Thyroid gland (tissue), 4 donors: ENCODE measurements at regions not wholly inside any gene's neighbourhood (a gene's known extent, or its start where the extent isn't known, plus 50 kb on each side); places are given as distances from the start of the nearest gene placed in this dataset.

Source experiments
- POLR2A ChIP-seq, 2 donors: fragments of 450-650 bp; IDR thresholded peaks; one replicate each; pipeline ENCODE4 v1.6.1; 2017; ENCODE audit warnings: antibody characterized with exemption in 2 of 2, mild to moderate bottlenecking in 2 of 2, moderate library complexity in 1 of 2
- TF ChIP-seq, protein P1 (sequence below), 6 experiments: fragments of 200-600 bp in 3 of 6; fragments of 450-650 bp in 3 of 6; sonication (generic) in 3 of 6; IDR thresholded peaks; one replicate each; pipeline ENCODE4 v1.5.1; 2016 to 2019; ENCODE audit warnings: antibody characterized with exemption in 6 of 6, mild to moderate bottlenecking in 2 of 6, inconsistent platforms in 1 of 6, moderate library complexity in 1 of 6

DNA sequence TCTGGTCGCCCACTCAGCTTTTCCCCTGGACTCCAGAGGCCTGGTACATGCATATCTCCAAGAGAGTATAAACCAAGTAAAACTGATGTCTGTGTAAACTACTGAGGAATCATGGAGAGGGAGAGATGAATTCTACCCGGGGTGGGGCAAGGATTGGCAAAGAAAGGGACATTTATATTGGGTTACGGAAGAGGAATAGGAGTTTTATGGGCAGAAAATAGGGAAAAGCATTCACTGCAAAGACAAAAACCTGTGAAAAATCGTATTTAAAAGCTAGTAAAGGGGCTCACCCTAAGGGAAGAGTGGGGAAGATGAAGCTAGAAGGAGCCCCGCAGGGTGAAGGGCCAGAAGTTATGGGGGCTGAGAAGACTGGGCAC lies 248.0 kb upstream of the KLF4 start:
- TF ChIP-seq, protein P1, sequence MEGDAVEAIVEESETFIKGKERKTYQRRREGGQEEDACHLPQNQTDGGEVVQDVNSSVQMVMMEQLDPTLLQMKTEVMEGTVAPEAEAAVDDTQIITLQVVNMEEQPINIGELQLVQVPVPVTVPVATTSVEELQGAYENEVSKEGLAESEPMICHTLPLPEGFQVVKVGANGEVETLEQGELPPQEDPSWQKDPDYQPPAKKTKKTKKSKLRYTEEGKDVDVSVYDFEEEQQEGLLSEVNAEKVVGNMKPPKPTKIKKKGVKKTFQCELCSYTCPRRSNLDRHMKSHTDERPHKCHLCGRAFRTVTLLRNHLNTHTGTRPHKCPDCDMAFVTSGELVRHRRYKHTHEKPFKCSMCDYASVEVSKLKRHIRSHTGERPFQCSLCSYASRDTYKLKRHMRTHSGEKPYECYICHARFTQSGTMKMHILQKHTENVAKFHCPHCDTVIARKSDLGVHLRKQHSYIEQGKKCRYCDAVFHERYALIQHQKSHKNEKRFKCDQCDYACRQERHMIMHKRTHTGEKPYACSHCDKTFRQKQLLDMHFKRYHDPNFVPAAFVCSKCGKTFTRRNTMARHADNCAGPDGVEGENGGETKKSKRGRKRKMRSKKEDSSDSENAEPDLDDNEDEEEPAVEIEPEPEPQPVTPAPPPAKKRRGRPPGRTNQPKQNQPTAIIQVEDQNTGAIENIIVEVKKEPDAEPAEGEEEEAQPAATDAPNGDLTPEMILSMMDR (IDR thresholded peaks at IDR 0.05) = no peak
- TF ChIP-seq POLR2A (IDR thresholded peaks at IDR 0.05) = no peak
